B cell (primary cell): ENCODE measurements at regions not wholly inside any gene's neighbourhood (a gene's known extent, or its start where the extent isn't known, plus 50 kb on each side); places are given as distances from the start of the nearest gene placed in this dataset.
A peak's percentile ranks its signal among the peaks of the same experiment; 100 is the strongest.

ENCODE experiments used
- ATAC-seq: fragments of 200-7000 bp; cut with Tn5 transposase; one replicate; pipeline ENCODE4 v1.10.0; 2021; ENCODE audit warnings: low read depth, mild to moderate bottlenecking, moderate number of reproducible peaks, moderate library complexity
- CTCF ChIA-PET: fragments of 350-600 bp; sonication (Branson Sonifier 250); formaldehyde crosslinking; loops from one replicate; lab custom pipeline; 2021; ENCODE audit warnings: antibody characterized with exemption, inconsistent platforms; lab: Charles Lee
- POLR2A ChIA-PET: fragments of 350-600 bp; sonication (Branson Sonifier 250); formaldehyde crosslinking; loops from one replicate; lab custom pipeline; 2021; ENCODE audit warnings: antibody characterized with exemption; lab: Charles Lee
- DNase-seq: peaks from one replicate; pipeline ENCODE4 v3.0.0; 2013
- H2AFZ ChIP-seq: 2 replicates; pipeline ENCODE4 v1.6.1; 2012; ENCODE audit warnings: mild to moderate bottlenecking, low read depth, low read length; ENCODE audit not compliant: insufficient read depth, poor library complexity, severe bottlenecking
- H3K27ac ChIP-seq, 2 donors: 1 replicate in 1 of 2; 2 replicates in 1 of 2; pipeline ENCODE4 v1.5.1; 2012 to 2013; ENCODE audit warnings: low read length in 2 of 2, mild to moderate bottlenecking in 2 of 2, moderate library complexity in 1 of 2
- H3K27me3 ChIP-seq, 4 experiments: fragments of 200-600 bp in 1 of 4; sonication (generic) in 1 of 4; replicated peaks in 1 of 4; 1 replicate in 2 of 4; 2 replicates in 2 of 4; pipeline versions ENCODE4 v1.6.1 to v1.7.0; 2013 to 2016; ENCODE audit warnings: low read length in 3 of 4, mild to moderate bottlenecking in 2 of 4, mixed read lengths in 1 of 4, moderate library complexity in 1 of 4; ENCODE audit not compliant: insufficient read depth in 4 of 4, control insufficient read depth in 3 of 4; ENCODE audit errors: control extremely low read depth in 1 of 4
- H3K36me3 ChIP-seq, 2 experiments: replicated peaks in 1 of 2; 1 replicate in 1 of 2; 2 replicates in 1 of 2; pipeline versions ENCODE4 v1.6.1 to v1.7.1; 2013; ENCODE audit warnings: low read length in 1 of 2; ENCODE audit not compliant: insufficient read depth in 2 of 2, control insufficient read depth in 1 of 2; ENCODE audit errors: control extremely low read depth in 1 of 2, extremely low read depth in 1 of 2
- H3K4me1 ChIP-seq, 2 donors: fragments of 200-600 bp in 1 of 2; sonication (generic) in 1 of 2; 1 replicate in 1 of 2; 2 replicates in 1 of 2; pipeline versions ENCODE4 v1.5.1 to v1.6.1; 2013 to 2017; ENCODE audit warnings: low read length in 2 of 2; ENCODE audit not compliant: control insufficient read depth in 2 of 2, insufficient read depth in 2 of 2
- H3K4me2 ChIP-seq: replicated peaks from 2 replicates; pipeline ENCODE3; 2012; ENCODE audit warnings: mild to moderate bottlenecking, low read depth, low read length; ENCODE audit not compliant: poor library complexity, severe bottlenecking
- H3K4me3 ChIP-seq, 5 experiments: fragments of 200-600 bp in 1 of 5; sonication (generic) in 1 of 5; 1 replicate in 3 of 5; 2 replicates in 2 of 5; pipeline versions ENCODE4 v1.5.1 to v1.7.0; 2011 to 2016; ENCODE audit warnings: low read length in 4 of 5, mild to moderate bottlenecking in 4 of 5, low read depth in 2 of 5, control low read depth in 1 of 5, moderate library complexity in 1 of 5; ENCODE audit not compliant: insufficient read depth in 1 of 5; ENCODE audit errors: control extremely low read depth in 1 of 5, extremely low read depth in 1 of 5
- H3K79me2 ChIP-seq: fragments of 200-600 bp; sonication (generic); one replicate; pipeline ENCODE4 v1.6.0; 2016; ENCODE audit warnings: low read length; ENCODE audit not compliant: control insufficient read depth, insufficient read depth
- H3K9ac ChIP-seq: fragments of 200-600 bp; sonication (generic); 2 replicates; pipeline ENCODE4 v1.6.1; 2017; ENCODE audit warnings: mild to moderate bottlenecking, low read length, moderate library complexity
- H3K9me3 ChIP-seq, 3 donors: one replicate each; pipeline versions ENCODE4 v1.6.1 to v1.7.1; 2013; ENCODE audit warnings: low read length in 2 of 3; ENCODE audit not compliant: control insufficient read depth in 2 of 3, insufficient read depth in 1 of 3; ENCODE audit errors: control extremely low read depth in 1 of 3
- H4K20me1 ChIP-seq: 2 replicates; pipeline ENCODE4 v1.6.0; 2012; ENCODE audit warnings: mild to moderate bottlenecking, low read length; ENCODE audit not compliant: insufficient read depth, control insufficient read depth, poor library complexity, severe bottlenecking
- H3K27ac Mint-ChIP-seq: one replicate; pipeline ENCODE4 v1.8.0; 2021; ENCODE audit warnings: mixed read lengths
- H3K27me3 Mint-ChIP-seq: one replicate; pipeline ENCODE4 v1.8.0; 2021; ENCODE audit warnings: mixed read lengths
- H3K4me1 Mint-ChIP-seq: one replicate; pipeline ENCODE4 v1.8.0; 2021; ENCODE audit warnings: mixed read lengths
- H3K4me3 Mint-ChIP-seq: one replicate; pipeline ENCODE4 v1.8.0; 2021; ENCODE audit warnings: mixed read lengths
- H3K9me3 Mint-ChIP-seq: one replicate; pipeline ENCODE4 v1.8.0; 2022; ENCODE audit warnings: mixed read lengths; ENCODE audit not compliant: insufficient read depth
- EZH2 ChIP-seq: IDR thresholded peaks from 2 replicates; pipeline ENCODE4 v1.6.1; 2012; ENCODE audit warnings: borderline replicate concordance, low read depth, mild to moderate bottlenecking, moderate library complexity, low read length; ENCODE audit not compliant: insufficient read depth, poor library complexity, severe bottlenecking
- WGBS: methylation state at CpG from one replicate; pipeline ENCODE4 v1.1.5; 2013; ENCODE audit warnings: missing lambda C conversion rate; ENCODE audit not compliant: insufficient coverage; 5-methylcytosine and 5-hydroxymethylcytosine counted together
- intact Hi-C: fragments of 100-400 bp; cut with micrococcal nuclease; formaldehyde crosslinking; loops from one replicate; pipeline ENCODE4 v1.10.0; 2022
- TF ChIP-seq, protein P1 (sequence below): fragments of 200-600 bp; IDR thresholded peaks from one replicate; pipeline ENCODE4 v1.8.0; 2022; ENCODE audit warnings: antibody characterized with exemption, mild to moderate bottlenecking

DNA sequence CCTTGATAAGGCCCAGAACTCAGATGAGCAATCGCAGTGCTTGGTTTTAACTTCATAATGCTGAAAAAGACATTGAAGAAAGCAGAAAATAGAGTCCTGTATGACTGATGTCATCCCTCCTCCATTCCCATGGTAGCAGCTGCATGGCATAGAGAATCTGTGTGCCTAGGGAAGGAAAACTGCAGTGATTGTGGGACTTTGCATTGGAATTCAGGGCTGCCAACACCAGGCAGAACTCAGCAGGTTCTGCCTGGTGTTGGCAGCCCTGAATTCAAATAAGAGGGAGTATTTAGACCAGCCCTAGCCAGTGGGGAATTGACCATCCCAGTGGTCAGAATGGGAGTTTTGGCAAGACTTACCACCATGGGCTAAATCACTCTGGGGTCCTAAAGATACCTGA is 1016.0 kb downstream of the FAM181B start:
- ATAC-seq (no peak), DNase-seq (no peak)
- Mint-ChIP-seq H3K27ac (no peak overlapping the region), H3K9me3 (no peaks in the 10 kb centered on the region), H3K27me3 (no peaks in the 10 kb centered on the region), H3K4me3 (no peak overlapping the region), H3K4me1 (no peaks in the 10 kb centered on the region)
- no CpG with 5 or more reads among the region's 1 CpG for WGBS
- no peak overlapping the region for H3K4me2 ChIP-seq
- ChIA-PET POLR2A (no interaction called here), CTCF (no interaction called here)
- H3K79me2 ChIP-seq, result no peaks in the 10 kb centered on the region
- TF ChIP-seq, protein P1, sequence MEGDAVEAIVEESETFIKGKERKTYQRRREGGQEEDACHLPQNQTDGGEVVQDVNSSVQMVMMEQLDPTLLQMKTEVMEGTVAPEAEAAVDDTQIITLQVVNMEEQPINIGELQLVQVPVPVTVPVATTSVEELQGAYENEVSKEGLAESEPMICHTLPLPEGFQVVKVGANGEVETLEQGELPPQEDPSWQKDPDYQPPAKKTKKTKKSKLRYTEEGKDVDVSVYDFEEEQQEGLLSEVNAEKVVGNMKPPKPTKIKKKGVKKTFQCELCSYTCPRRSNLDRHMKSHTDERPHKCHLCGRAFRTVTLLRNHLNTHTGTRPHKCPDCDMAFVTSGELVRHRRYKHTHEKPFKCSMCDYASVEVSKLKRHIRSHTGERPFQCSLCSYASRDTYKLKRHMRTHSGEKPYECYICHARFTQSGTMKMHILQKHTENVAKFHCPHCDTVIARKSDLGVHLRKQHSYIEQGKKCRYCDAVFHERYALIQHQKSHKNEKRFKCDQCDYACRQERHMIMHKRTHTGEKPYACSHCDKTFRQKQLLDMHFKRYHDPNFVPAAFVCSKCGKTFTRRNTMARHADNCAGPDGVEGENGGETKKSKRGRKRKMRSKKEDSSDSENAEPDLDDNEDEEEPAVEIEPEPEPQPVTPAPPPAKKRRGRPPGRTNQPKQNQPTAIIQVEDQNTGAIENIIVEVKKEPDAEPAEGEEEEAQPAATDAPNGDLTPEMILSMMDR, result no peak
- TF ChIP-seq EZH2, result no peak
- no peaks in the 10 kb centered on the region for H3K4me1 ChIP-seq
- intact Hi-C loops, result no loop called here
- no peaks in the 10 kb centered on the region for H3K9me3 ChIP-seq
- H4K20me1 ChIP-seq, result no peaks in the 10 kb centered on the region
- no peak overlapping the region for H3K4me3 ChIP-seq
- no peaks in the 10 kb centered on the region for H3K27me3 ChIP-seq
- no peak overlapping the region for H3K9ac ChIP-seq
- no peak overlapping the region for H3K27ac ChIP-seq
- no peaks in the 10 kb centered on the region for H3K36me3 ChIP-seq
- H2AFZ ChIP-seq, result no peak overlapping the region

DNA sequence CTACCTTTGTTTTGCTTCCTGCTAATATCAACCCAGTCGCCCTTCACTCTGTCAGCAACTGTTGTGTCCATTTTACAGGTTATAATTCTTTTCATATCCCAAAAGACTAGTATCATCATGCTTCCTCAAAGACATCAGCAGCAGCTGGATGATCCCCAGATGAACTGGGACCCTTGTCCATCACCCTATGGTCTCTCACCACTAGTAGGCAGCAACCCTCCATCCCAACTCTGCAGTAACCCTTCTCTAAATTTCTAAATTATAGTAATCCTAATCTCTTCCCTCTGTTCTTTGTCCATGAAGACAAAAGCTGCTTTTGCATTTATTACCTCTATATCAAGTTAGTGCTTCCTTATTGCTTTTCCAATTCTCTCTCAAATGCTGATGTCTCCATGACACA is 1025.8 kb downstream of the FAM181B start:
- no peaks in the 10 kb centered on the region for H4K20me1 ChIP-seq
- no peak overlapping the region for H3K4me3 Mint-ChIP-seq
- no peak overlapping the region for H2AFZ ChIP-seq
- intact Hi-C loops, result no loop called here
- no peaks in the 10 kb centered on the region for H3K4me1 Mint-ChIP-seq
- H3K79me2 ChIP-seq, result no peaks in the 10 kb centered on the region
- H3K27me3 Mint-ChIP-seq, result no peaks in the 10 kb centered on the region
- ChIA-PET CTCF (no interaction called here), POLR2A (no interaction called here)
- H3K27me3 ChIP-seq, result no peaks in the 10 kb centered on the region
- no peak for DNase-seq
- H3K9ac ChIP-seq, result no peak overlapping the region
- no peaks in the 10 kb centered on the region for H3K4me1 ChIP-seq
- no peak for TF ChIP-seq EZH2
- TF ChIP-seq, protein P1, result peak; percentile 13
- H3K9me3 ChIP-seq, result no peaks in the 10 kb centered on the region
- no peaks in the 10 kb centered on the region for H3K9me3 Mint-ChIP-seq
- 27% methylated on average over 1 of the region's 1 CpG for WGBS
- no peak overlapping the region for H3K4me2 ChIP-seq
- H3K27ac Mint-ChIP-seq, result no peak overlapping the region
- no peak overlapping the region for H3K27ac ChIP-seq
- H3K36me3 ChIP-seq, result no peaks in the 10 kb centered on the region
- H3K4me3 ChIP-seq, result no peak overlapping the region
- no peak for ATAC-seq
